ENCODE measurements at regions not wholly inside any gene's neighbourhood (a gene's known extent, or its start where the extent isn't known, plus 50 kb on each side); places are given as distances from the start of the nearest gene placed in this dataset.
A peak's percentile ranks its signal among the peaks of the same experiment; 100 is the strongest.

DNA sequence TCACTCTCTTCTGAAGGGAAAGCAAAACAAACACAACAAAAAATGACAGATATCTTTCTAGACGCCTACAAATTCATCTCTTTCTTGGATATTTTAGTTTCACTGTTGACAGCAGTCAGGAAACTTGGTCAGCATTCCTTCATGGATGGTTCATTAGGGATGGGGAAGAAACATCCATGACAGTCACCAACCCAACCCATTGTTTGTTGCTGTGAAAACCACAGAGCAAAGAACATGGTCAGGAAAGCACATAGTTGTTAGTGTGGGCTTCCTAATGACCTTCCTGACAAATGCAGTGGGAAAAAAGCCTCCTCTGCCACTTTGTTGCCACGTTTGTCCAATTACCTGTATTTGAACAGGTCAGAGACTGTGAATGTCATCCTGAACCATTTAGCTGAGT lies 139.8 kb upstream of the SNX19 start:
- DNase-seq, result no peak

DNA sequence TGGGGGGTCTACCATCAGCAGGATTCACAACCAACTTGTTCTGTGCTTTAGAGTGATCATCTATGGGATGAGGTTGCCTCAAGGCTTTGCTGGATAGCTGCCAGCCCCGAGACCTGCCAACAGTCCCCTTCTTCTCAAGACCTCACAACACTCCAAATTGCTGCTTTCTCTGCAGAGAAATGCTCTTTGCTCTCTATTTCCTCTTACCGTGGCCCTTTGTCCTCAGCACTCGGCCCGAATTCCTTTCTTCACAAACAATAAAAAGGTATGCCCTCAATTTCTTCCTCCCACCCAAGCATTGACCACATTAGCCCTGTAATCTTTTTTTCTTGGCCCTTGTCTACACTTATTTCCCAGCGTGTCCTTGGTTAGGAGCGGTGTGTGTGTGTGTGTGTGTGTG lies 147.4 kb upstream of the SNX19 start:
- DNase-seq, result no peak

DNA sequence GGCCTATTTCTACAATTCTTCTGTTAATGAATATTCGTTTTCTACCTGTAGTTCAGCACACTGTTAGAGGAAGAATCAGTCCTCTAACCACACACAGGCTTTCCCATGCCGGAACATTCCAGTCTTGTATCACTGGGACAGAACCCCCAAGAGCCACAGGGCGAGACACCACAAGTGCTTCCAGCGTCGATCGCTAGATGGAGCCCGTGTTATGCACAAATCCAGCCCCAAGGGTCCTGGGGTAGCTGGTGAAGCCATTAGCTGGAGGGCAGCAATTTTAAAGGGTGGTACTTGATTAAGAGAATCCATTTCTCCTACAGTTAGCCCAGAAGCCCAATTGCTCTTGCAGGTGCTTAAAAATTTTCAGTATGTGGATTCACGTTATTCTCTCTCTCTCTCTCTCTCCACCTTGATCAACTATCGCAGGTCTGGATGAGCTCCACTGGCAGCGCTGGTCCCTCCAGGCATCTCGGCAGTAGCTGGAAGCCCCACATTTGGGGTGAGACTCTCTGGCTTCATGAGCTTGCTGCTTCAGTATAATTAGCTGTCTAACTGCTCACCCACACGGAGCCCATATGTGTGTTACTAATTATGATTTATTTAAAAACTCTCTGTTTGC lies 148.2 kb upstream of the SNX19 start:
- peak; percentile 43 for DNase-seq

DNA sequence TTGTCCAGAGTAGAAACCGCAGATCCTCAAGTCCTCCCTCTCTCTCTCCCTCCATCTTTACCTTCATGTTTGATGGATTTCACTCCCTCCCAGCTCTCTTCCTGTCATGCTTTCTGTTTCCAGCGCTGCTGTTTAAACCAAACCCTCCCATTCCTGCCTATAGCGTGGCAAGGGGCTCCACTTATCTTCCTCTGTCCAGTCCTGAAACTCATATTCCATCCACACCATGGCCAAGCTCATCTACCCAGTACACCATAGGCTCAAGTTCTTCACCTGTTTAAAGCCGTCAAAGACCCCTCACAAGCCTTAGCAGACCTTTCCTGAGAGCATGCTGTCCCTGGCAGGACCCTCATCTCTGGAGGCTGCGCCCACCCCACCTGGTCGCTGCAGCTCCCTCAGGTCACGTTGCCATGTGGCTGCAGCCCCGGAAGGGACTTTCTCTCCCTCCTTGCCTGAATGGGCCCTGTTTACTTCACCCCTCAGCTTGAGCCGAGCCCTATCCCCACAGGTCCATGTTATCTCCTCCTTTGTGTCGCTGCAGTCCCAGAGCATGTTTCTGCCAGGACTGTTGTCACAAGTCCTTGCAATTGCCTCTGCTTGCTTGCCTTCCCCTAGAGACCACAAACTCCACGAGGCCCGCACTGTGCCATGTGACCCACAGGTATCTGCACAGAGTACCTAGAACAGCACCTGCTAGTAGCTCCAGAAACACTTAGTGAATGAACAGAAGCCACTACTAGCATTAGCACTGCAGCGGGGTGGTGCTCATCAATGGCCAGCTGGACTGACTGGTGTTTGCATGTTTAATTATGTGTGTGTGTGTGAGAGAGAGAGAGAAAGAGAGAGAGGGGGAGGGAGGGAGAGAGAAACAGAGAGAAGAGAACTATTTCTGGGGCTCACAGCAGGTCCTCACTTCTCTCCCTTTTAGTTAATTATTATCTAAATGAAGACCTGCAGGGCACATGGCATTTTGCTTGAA lies 149.4 kb upstream of the SNX19 start:
- DNase-seq, result no peak

DNA sequence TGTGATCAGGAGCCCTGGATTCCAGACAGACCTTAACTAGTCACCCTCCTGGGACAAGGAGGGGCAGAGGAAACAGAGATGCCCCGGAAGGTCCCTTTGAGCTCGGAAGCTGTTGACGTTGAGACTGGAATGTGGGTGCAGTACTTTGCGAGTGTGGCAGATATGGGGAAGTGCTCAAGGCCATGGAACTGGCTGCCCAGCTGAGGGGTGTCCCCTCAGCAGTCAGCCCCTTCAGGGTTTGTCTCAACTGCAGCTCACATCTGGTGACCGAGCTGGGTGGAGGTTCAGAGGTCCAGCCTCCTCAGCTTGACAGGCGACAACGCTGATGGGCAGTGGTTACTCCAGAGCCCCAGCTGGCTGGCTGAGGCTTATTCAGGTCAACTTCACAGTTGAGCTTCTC lies 150.3 kb upstream of the SNX19 start:
- no peak for DNase-seq

DNA sequence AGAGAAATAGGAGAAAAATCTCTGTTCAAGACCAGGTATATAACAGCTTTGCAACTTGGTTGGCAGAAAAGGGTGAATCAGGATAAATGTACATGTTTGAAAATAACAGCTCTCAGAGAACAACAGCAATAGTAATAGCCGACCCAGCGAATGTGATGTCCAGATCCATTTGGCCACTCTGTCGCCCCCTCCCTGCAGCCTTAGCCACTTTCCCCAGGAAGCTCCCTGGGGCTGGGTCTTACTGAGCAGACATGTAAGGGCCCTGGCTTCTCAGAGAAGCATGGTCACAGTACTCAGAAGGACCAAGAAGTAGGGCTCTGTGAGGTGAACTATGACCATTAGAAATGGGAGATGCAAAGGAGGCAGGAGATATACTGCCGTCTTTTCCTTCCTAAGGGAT lies 154.1 kb upstream of the SNX19 start:
- DNase-seq, result no peak

DNA sequence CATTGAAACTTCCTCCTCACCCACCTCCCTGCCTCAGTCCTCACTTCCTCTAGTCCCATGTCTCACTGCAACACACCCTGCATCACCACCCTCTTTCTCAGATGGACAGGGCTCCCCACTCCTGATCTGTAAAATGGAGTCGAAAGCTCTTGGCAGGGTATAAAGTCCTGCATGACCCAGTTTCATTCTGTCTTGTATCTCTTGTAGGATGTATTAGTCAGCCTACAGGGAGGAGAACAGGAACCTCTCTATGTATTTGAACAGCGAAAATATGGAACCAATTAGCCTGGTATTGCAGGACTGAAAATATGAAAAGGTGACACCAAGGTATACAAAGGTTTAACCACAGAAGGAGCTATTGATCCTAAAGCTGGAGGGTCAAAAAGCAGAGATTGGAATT lies 156.9 kb upstream of the SNX19 start:
- DNase-seq, result no peak

DNA sequence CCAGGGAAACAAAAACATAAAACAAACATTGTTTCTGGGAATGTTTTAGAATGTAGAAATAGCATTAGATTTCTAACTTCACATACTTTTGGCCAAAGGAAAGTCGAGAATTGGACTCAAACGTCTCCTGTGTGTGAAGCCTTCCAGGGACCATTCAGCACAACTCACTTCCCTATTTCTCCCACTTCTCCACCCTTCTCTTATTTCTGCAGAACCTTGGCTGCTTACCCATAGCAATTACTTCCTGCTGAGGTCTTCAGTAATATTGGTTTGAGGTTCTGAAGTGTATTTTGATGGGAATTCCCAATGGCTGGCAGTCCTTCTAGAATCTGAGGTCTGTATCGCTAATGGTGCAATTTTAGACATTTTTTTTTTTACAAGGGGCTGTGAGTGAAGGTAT lies 158.3 kb upstream of the SNX19 start:
- DNase-seq, result no peak

DNA sequence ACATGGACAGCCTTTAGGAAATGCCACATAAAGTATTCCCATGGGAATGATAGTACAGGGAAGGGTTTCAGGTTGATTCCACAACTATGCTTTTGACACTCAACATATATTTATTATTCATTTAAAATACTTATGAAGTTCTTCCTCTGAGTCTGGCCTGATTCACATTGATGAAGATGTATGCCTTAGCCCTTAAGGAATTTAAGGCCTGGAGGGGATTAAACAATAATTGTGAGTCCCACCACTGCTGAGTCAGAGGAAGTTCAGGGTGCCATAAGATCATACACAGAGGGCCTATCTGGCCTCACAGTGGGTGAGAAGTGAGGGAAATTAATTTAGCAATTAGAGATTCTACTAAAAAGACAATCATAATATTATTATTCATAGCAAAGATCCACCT lies 161.1 kb upstream of the SNX19 start:
- no peak for DNase-seq

DNA sequence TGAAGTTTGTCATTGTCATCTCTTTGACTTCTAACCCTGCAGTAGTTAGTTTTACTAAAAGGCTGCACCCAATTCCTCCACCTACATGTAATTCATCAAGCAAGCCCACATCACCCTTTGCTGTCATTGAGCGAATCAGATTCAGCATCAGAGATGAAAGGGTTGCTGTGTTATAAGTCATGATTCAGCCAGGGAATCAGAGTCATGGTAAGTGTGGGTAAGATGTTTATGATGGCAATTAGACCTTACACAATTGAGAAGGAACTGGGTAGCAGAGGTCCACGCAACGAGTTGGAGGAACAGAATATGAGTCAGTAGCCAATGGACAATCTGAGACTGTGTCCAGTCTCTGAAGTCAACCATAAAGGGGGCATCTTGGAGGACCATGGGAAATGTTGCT lies 162.8 kb upstream of the SNX19 start:
- DNase-seq, result no peak

DNA sequence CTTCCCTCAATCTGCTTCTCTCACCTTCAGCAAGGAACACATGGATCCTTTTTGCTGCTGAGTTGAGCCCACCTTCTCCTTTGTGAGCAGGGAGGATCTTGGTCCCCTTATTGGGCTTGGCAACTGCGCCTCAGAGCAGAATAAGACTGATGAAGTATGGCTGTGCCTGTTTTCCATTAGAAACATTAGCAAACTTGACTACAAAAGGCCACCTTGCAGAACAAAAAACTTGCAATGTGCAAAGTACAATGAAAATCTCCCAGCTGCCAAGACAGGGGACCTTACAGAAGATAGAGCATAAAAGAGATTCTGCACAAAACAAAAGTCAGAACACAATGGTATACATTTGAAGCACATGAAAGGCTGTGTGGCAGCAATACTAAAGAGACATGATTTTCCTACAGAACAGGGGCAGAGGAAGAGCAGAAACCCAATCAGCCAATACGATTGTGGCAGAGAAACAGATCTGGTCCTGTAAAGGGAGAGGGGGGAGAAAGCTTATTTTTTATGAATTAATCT lies 173.5 kb upstream of the SNX19 start:
- DNase-seq, result no peak

DNA sequence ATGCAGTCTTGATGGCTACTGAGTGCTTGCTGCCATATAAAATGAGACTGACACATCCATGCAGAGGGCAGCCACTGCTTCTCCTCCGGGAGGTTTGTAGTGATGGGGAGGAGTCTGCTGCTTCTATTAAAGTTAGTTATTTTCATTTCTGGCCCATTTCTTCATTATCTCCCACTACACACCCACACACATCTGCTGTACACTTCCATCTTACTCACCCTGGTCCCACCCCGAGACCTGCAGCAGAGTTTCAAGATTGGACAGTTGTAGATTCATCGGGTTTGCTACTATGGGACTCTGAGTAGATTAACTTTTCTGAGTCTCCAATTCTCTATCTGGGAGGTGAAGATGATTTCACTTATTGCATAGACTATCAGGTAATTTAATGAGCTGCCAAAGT lies 176.2 kb upstream of the SNX19 start:
- no peak for DNase-seq

DNA sequence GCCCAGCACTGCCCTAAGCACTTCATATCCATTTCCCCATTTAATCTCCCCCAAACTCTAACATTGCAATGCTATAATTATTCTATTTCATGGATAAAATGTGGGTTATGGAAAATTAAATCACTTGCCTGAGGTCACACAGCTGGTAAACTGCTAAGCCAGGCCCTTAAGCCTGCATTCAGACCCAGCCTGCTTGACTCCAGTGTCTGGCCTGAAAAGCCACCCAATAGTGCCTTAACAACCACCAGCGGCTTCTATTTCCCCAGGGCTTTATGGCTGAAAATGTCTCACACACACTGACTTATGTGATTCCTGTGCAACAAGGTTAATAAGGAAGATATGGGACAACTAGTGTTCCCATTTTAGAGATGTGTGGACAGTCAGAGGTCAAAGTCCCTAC lies 178.5 kb upstream of the SNX19 start:
- no peak for DNase-seq

DNA sequence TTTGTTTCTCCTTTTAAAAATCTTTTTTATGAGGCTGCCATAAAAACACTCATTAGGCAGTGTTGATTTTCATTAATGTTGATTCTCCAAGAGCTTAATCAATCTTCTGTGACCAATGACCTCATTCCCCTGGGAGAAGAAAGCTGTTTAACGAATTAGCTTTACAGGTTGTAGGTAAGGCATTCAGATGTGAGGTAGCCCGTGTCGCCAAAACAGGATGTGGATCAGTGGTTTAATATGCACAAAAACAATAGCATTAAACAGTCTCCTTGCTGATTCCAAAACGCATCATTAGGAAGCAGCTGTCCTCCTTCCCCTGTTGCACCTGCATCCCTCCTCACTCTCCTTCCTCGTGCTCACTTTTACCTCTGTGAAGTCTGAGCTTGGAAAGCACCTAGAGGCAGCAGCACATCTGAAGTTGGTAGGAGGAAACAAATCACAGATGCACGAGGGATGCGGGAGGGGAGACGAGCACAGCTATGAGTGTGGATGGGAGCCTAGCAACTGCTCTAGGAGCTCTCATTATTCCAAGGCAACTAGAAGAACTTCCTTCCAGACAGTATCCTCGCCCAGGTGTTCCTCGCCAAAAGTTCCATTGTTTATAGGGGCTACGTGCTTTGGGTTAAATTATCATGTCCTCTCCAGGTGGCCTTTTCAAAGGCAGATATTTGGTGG lies 179.4 kb upstream of the SNX19 start:
- no peak for DNase-seq

DNA sequence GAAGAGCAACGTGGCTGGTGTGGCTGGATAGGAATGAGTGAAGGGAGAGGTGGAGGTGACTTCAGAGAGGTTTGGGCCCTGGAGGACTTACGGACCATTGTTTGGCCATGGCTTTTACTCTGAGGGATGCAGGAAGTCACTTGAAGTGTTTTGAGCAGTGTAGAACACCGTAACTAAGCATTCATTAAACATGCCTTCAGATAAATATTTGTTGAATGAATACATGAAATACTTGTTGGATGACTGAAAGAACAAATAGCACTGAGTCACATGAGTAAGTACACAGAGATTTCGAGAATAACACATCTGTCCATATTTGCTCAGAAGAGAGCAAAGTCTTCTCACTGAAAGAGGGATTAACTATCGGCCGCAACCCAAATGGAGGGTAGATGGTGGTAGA lies 182.7 kb upstream of the SNX19 start:
- no peak for DNase-seq

DNA sequence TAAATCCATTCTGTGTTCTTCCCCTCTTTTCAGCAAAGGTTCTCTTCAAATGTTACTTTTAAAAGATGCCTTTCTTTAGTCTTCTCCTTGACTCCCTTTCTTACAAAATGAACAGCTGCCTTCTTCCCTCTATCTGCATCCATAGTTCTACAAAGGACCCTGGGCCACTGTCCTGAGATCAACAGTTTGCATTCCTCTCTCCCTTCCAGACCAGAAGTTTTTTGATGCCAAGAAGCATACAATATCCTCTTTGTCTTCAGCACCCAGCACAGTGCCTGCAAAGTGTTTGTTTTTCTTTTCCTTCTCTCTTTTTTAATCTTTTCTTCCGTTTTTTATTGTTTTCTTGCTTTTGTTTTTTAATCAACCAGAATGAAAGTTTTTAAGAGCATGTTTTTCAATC lies 183.5 kb upstream of the SNX19 start:
- DNase-seq, result no peak

DNA sequence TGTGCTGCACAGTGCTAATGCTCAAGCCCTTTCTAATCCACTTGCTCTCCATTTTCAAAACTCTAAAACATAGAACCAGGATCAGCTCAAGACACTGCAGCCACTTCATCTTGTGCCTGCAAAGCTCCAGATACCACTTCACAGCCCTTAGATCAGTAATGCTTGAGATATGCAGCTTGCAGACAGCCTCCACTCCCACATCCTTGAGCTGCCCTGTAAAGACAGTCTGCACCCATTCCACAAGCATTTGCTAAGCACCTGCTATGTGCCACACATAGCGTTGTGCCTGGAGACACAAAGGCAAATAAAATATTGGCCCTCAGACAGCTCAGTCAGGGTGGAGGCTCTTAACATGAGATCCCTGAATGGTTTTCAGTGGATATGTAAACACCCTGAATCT lies 192.5 kb upstream of the SNX19 start:
- DNase-seq, result no peak

DNA sequence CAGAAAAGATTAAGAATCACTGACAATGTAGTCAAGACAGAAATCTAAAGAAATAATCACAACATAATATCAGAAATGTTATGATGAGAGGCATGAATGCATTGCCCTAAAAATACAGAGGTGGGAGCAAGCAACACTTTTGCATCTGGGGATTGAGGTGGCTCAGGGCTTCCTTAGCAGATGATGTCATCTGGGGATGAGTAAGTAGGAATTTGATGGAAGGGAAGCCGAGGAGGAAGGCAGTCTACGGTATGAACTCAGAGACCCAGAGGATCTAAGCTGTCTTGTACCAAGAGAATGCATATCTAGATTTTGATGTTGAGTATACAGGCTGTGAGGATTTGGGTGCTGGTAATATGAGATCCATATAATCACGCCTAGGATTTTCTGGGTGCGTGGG lies 193.0 kb upstream of the SNX19 start:
- no peak for DNase-seq

DNA sequence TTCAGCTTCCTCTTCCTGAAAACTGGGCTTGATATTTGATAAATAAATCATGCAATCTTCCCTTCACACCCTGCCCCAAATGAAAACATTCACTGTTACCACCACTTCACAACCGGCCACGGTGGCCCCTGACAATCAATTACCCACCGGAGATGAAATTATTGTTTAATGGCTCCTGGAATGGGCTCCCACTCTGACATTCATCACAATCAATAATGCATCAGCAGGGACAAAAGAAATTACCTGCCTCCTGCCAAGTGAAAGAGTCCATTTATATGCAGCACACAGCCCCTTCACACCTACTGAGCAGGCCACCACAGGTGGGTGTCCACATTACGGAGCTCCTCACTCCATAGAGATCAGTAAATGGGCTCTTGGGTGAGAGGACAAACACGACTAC lies 193.5 kb upstream of the SNX19 start:
- no peak for DNase-seq

DNA sequence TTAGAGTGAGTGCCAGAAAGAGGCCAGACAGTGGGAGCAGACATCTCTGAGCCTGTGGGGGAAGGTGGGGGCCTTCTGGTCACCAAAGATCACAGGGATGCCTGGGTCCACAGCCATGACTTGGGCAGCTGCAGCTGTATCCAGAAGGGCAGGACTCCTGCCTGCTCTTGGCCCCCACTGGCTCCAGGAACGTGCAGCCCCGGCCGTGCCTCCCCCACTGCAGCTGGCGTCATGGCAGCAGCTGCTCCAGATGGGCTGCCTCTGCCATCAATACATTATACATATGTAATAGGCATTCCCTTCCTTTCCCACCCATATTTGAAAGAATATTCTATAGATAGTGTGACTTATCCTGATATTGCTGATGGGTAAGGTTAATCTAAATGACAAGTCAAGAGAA lies 195.5 kb upstream of the SNX19 start:
- DNase-seq, result no peak

DNA sequence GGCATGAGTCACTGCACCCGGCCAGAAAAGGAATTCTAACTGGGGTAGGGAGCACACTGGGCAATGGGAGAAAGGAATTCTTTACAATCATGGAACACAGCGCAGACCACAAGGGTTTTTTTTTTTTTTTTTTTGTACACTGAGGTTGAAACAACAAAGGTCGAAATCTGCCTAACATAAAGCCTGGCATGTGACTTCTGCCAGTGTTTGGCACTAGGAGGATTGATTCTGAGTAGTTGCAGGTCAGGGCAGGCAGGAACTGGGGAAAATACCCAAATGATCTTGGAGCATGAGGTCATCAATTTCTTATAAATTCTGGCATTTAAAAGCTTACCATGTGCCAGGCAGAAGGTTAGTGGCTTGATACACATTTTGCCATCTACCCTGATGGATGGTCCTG lies 202.0 kb upstream of the SNX19 start:
- DNase-seq, result no peak

DNA sequence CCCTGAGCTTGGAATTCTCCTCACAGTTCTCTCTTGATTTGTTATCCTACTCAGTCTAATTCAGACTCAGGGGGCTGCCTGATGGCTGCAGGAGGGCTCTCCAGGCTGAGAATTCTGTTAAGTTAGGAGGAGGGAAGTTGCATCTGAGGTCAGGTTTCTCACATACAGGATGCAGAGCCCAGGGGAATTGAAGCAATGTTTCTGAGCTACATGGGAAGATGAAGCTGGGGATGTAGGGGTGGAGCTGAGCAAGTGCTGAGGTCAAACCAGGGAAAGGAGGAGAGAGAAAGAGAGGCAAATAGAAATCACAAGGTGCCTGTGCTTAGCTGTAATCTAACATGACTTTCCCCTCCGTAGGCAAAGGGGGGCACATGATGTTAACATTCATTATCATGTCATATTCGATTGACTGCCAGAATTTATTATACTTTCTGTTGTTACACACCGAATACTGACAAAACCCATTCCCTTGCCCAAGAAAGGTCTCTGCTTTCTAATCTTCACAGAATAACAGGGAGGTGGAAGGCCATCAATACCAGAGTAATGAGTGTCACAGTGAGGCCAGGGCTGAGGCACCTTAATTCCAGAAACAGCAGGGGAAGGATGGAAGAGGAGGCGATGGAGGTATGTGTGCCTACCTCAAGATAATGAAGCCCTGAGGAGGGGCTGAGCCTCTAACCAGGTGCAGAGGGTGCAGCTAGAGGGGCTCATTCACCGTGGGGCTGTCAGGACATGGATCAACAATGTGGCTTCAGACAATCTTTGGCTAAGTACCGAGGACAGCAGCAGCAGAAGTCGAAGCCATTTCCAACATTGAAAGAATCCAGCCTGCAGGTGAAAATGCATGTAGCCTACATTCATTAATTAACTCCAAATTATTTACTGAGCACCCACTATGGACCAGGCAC lies 205.4 kb upstream of the SNX19 start:
- DNase-seq, result no peak

DNA sequence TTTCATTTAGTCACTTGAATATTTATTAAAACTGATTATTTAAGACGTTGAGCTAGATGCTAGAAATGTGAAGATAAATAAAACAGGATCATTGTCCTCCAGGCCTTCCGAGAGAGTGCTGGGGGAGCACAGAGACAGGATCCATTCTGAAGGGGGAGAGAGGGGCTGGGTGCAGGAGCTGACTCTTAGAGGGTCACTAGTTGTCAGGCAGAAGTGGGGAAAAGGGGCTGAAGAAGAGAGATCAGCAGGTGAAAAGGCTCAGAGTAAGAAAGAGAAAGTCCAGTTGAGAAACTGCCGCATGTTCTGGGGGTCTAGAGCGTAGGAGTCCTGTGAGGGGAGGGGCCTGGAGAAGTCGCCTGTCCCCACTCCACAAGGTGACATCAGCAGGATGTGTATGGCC lies 206.2 kb upstream of the SNX19 start:
- DNase-seq, result no peak
